Suprapubic skin (tissue), 4 donors: ENCODE measurements at regions not wholly inside any gene's neighbourhood (a gene's known extent, or its start where the extent isn't known, plus 50 kb on each side); places are given as distances from the start of the nearest gene placed in this dataset.

ENCODE experiments used
- DNase-seq, 2 donors: peaks; one replicate each; pipeline ENCODE4 v3.0.0-alpha.2; 2019; ENCODE audit warnings: low spot score in 2 of 2
- H3K27ac ChIP-seq: fragments of 200-600 bp; sonication (generic); one replicate; pipeline ENCODE4 v1.5.1; 2019
- H3K27me3 ChIP-seq: fragments of 200-600 bp; sonication (generic); one replicate; pipeline ENCODE4 v1.5.1; 2019
- H3K36me3 ChIP-seq: fragments of 200-600 bp; sonication (generic); one replicate; pipeline ENCODE4 v1.5.1; 2019
- H3K4me1 ChIP-seq: fragments of 200-600 bp; sonication (generic); one replicate; pipeline ENCODE4 v1.5.1; 2019
- H3K4me3 ChIP-seq: fragments of 200-600 bp; sonication (generic); one replicate; pipeline ENCODE4 v1.5.1; 2019; ENCODE audit warnings: mild to moderate bottlenecking
- H3K9me3 ChIP-seq: fragments of 200-600 bp; sonication (generic); one replicate; pipeline ENCODE4 v1.5.1; 2019
- CTCF ChIP-seq, 2 donors: fragments of 200-600 bp in 1 of 2; fragments of 450-650 bp in 1 of 2; sonication (generic) in 1 of 2; IDR thresholded peaks; one replicate each; pipeline ENCODE4 v1.5.1; 2016 to 2019; ENCODE audit warnings: antibody characterized with exemption in 2 of 2, mild to moderate bottlenecking in 1 of 2, moderate library complexity in 1 of 2
- EP300 ChIP-seq: sonication (generic); formaldehyde crosslinking; IDR thresholded peaks from one replicate; pipeline ENCODE4 v1.6.1; 2017; ENCODE audit warnings: antibody characterized with exemption
- POLR2A ChIP-seq, 2 donors: fragments of 450-650 bp; IDR thresholded peaks; one replicate each; pipeline ENCODE4 v1.6.1; 2017; ENCODE audit warnings: antibody characterized with exemption in 2 of 2, mild to moderate bottlenecking in 2 of 2, moderate library complexity in 2 of 2
- POLR2AphosphoS5 ChIP-seq, 3 donors: sonication (generic); formaldehyde crosslinking; IDR thresholded peaks; one replicate each; pipeline ENCODE4 v1.6.1; 2017; ENCODE audit warnings: antibody characterized with exemption in 3 of 3
- WGBS: methylation state at CpG from one replicate; pipeline ENCODE4 v1.1.5; 2018; 5-methylcytosine and 5-hydroxymethylcytosine counted together

- H3K4me1 ChIP-seq, result peaks cover 46% of the 10 kb centered on the region
- no peak for DNase-seq
- H3K4me3 ChIP-seq, result no peak overlapping the region
- H3K9me3 ChIP-seq, result no peaks in the 10 kb centered on the region
- TF ChIP-seq POLR2AphosphoS5 (IDR thresholded peaks at IDR 0.05) (no peak), POLR2A (IDR thresholded peaks at IDR 0.05) (no peak), EP300 (no peak), CTCF (IDR thresholded peaks at IDR 0.05) (no peak)
- no peak overlapping the region for H3K27ac ChIP-seq
- no peaks in the 10 kb centered on the region for H3K27me3 ChIP-seq
- 81% methylated on average over 14 of the region's 21 CpGs for WGBS
- no peaks in the 10 kb centered on the region for H3K36me3 ChIP-seq
These were observed 84.2 kb downstream of the CEBPB start for GRCh38 chr20:50274570-50275430.

GRCh38 chr20:50276119-50277063, 85.8 kb downstream of the CEBPB start:
- H3K27me3 ChIP-seq, result no peaks in the 10 kb centered on the region
- peaks cover 48% of the 10 kb centered on the region for H3K4me1 ChIP-seq
- no peaks in the 10 kb centered on the region for H3K9me3 ChIP-seq
- TF ChIP-seq POLR2AphosphoS5 (IDR thresholded peaks at IDR 0.05) (no peak), EP300 (no peak), POLR2A (IDR thresholded peaks at IDR 0.05) (no peak), CTCF (IDR thresholded peaks at IDR 0.05) (no peak)
- no peak overlapping the region for H3K4me3 ChIP-seq
- 78% methylated on average over 19 of the region's 19 CpGs for WGBS
- H3K27ac ChIP-seq, result no peak overlapping the region
- no peaks in the 10 kb centered on the region for H3K36me3 ChIP-seq
- DNase-seq, result no peak

- Histone ChIP-seq H3K4me3 (no peak overlapping the region), H3K4me1 (peaks cover 48% of the 10 kb centered on the region), H3K9me3 (no peaks in the 10 kb centered on the region), H3K27ac (no peak overlapping the region), H3K27me3 (no peaks in the 10 kb centered on the region), H3K36me3 (no peaks in the 10 kb centered on the region)
- no peak for DNase-seq
- 78% methylated on average over 5 of the region's 5 CpGs for WGBS
- TF ChIP-seq POLR2A (IDR thresholded peaks at IDR 0.05) (no peak), POLR2AphosphoS5 (IDR thresholded peaks at IDR 0.05) (no peak), EP300 (no peak), CTCF (IDR thresholded peaks at IDR 0.05) (no peak)
These were observed 86.4 kb downstream of the CEBPB start for GRCh38 chr20:50277064-50277415.

- H3K9me3 ChIP-seq, result no peaks in the 10 kb centered on the region
- H3K4me3 ChIP-seq, result no peak overlapping the region
- H3K27me3 ChIP-seq, result no peaks in the 10 kb centered on the region
- peak in 1 of 2 donors; percentile 69 for DNase-seq
- H3K36me3 ChIP-seq, result no peaks in the 10 kb centered on the region
- peak overlapping the region; percentile 63 for H3K27ac ChIP-seq
- H3K4me1 ChIP-seq, result peaks cover 48% of the 10 kb centered on the region
- 82% methylated on average over 13 of the region's 16 CpGs for WGBS
- no peak for TF ChIP-seq POLR2AphosphoS5 (IDR thresholded peaks at IDR 0.05)
- no peak for TF ChIP-seq POLR2A (IDR thresholded peaks at IDR 0.05)
- no peak for TF ChIP-seq CTCF (IDR thresholded peaks at IDR 0.05)
- no peak for TF ChIP-seq EP300
These were observed 87.1 kb downstream of the CEBPB start for GRCh38 chr20:50277460-50278376.
